HUES48 (cell line): ENCODE measurements at regions not wholly inside any gene's neighbourhood (a gene's known extent, or its start where the extent isn't known, plus 50 kb on each side); places are given as distances from the start of the nearest gene placed in this dataset.

Experiments used
- H3K27ac ChIP-seq: one replicate; pipeline ENCODE4 v1.7.0; 2013; ENCODE audit warnings: low read depth, low read length, inconsistent platforms
- H3K27me3 ChIP-seq: 2 replicates; pipeline ENCODE4 v1.6.1; 2013; ENCODE audit warnings: mild to moderate bottlenecking, low read length; ENCODE audit not compliant: control insufficient read depth, insufficient read depth
- H3K36me3 ChIP-seq: 2 replicates; pipeline ENCODE4 v1.6.1; 2013; ENCODE audit warnings: low read length; ENCODE audit not compliant: control insufficient read depth, insufficient read depth
- H3K4me1 ChIP-seq: 2 replicates; pipeline ENCODE4 v1.6.1; 2013; ENCODE audit warnings: mild to moderate bottlenecking, low read length; ENCODE audit not compliant: control insufficient read depth, insufficient read depth
- H3K4me3 ChIP-seq: 2 replicates; pipeline ENCODE4 v1.5.1; 2013; ENCODE audit warnings: mild to moderate bottlenecking, low read depth, low read length
- H3K9ac ChIP-seq: 2 replicates; pipeline ENCODE4 v1.6.1; 2013; ENCODE audit warnings: mild to moderate bottlenecking, low read depth, low read length, moderate library complexity
- H3K9me3 ChIP-seq: 2 replicates; pipeline ENCODE4 v1.6.1; 2013; ENCODE audit warnings: low read length; ENCODE audit not compliant: control insufficient read depth, insufficient read depth

GRCh38 chr10:118139321-118139720, 92.6 kb upstream of the RAB11FIP2 start:
- H3K27me3 ChIP-seq = no peaks in the 10 kb centered on the region
- H3K9ac ChIP-seq = no peak overlapping the region
- no peaks in the 10 kb centered on the region for H3K36me3 ChIP-seq
- no peaks in the 10 kb centered on the region for H3K9me3 ChIP-seq
- no peaks in the 10 kb centered on the region for H3K4me1 ChIP-seq
- H3K27ac ChIP-seq = no peak overlapping the region
- H3K4me3 ChIP-seq = no peak overlapping the region

- no peaks in the 10 kb centered on the region for H3K36me3 ChIP-seq
- H3K9me3 ChIP-seq = no peaks in the 10 kb centered on the region
- H3K4me1 ChIP-seq = no peaks in the 10 kb centered on the region
- H3K27ac ChIP-seq = no peak overlapping the region
- H3K9ac ChIP-seq = no peak overlapping the region
- H3K27me3 ChIP-seq = no peaks in the 10 kb centered on the region
- no peak overlapping the region for H3K4me3 ChIP-seq
Observed at GRCh38 chr10:118128675-118129074, 81.9 kb upstream of the RAB11FIP2 start.

- H3K4me3 ChIP-seq = no peak overlapping the region
- H3K27me3 ChIP-seq = no peaks in the 10 kb centered on the region
- no peak overlapping the region for H3K27ac ChIP-seq
- H3K36me3 ChIP-seq = no peaks in the 10 kb centered on the region
- no peaks in the 10 kb centered on the region for H3K9me3 ChIP-seq
- H3K9ac ChIP-seq = no peak overlapping the region
- no peaks in the 10 kb centered on the region; the same call in 1 of the 2 replicates for H3K4me1 ChIP-seq
Observed at GRCh38 chr10:118118716-118119115, 72.0 kb upstream of the RAB11FIP2 start.

- no peak overlapping the region for H3K4me3 ChIP-seq
- no peaks in the 10 kb centered on the region for H3K36me3 ChIP-seq
- no peak overlapping the region for H3K27ac ChIP-seq
- H3K9ac ChIP-seq = no peak overlapping the region
- no peaks in the 10 kb centered on the region for H3K27me3 ChIP-seq
- H3K9me3 ChIP-seq = no peaks in the 10 kb centered on the region
- H3K4me1 ChIP-seq = no peaks in the 10 kb centered on the region; the same call in 1 of the 2 replicates
Observed at GRCh38 chr10:118116715-118117449, 70.1 kb upstream of the RAB11FIP2 start.

GRCh38 chr10:118116362-118116714, 69.6 kb upstream of the RAB11FIP2 start:
- no peak overlapping the region for H3K27ac ChIP-seq
- H3K4me1 ChIP-seq = no peaks in the 10 kb centered on the region; the same call in 1 of the 2 replicates
- no peak overlapping the region for H3K9ac ChIP-seq
- no peak overlapping the region for H3K4me3 ChIP-seq
- H3K36me3 ChIP-seq = no peaks in the 10 kb centered on the region
- no peaks in the 10 kb centered on the region for H3K27me3 ChIP-seq
- no peaks in the 10 kb centered on the region for H3K9me3 ChIP-seq

DNA sequence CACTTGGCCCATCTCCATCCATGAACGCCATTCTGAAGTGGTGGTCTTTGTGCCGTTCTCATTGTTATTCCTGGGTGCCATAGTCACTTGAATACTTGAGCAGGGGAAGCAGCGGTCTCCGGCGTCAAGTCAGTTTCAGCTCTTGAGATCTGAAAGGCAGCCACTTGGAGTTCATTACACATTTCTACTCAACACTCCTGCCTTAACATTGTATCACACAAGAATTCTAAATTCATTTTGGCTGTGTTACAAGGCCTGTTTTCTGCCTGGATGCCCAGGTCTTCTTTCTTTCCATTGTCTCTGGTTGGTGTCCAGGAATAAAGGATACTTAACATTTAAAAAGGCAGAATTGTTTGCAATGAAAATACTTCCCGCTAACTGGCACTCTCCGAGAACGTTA, 69.0 kb upstream of the RAB11FIP2 start:
- Histone ChIP-seq H3K36me3 (no peaks in the 10 kb centered on the region), H3K4me3 (no peak overlapping the region), H3K27ac (no peak overlapping the region), H3K27me3 (no peaks in the 10 kb centered on the region), H3K9me3 (no peaks in the 10 kb centered on the region), H3K9ac (no peak overlapping the region), H3K4me1 (no peaks in the 10 kb centered on the region; the same call in 1 of the 2 replicates)

DNA sequence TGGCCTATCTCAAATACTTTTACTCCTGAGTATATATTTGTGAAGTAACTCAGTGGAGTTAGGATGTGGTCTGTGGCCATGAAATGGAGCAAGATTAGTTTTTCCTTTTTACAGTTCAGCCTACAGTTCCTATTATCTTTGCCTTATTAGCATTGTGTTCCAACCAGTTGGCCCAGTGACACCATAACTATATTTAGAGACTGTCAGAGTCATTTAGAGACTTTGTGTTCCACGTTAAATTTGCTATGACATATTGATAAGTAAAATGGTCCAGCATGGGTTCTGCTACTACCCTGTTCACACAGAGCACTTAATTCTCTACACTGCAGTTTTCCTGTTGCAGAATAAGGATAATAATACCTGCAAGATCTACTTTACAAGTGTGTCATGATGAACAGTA, 68.3 kb upstream of the RAB11FIP2 start:
- Histone ChIP-seq H3K27ac (no peak overlapping the region), H3K4me1 (no peaks in the 10 kb centered on the region; the same call in 1 of the 2 replicates), H3K9ac (no peak overlapping the region), H3K27me3 (no peaks in the 10 kb centered on the region), H3K4me3 (no peak overlapping the region), H3K9me3 (no peaks in the 10 kb centered on the region), H3K36me3 (no peaks in the 10 kb centered on the region)

DNA sequence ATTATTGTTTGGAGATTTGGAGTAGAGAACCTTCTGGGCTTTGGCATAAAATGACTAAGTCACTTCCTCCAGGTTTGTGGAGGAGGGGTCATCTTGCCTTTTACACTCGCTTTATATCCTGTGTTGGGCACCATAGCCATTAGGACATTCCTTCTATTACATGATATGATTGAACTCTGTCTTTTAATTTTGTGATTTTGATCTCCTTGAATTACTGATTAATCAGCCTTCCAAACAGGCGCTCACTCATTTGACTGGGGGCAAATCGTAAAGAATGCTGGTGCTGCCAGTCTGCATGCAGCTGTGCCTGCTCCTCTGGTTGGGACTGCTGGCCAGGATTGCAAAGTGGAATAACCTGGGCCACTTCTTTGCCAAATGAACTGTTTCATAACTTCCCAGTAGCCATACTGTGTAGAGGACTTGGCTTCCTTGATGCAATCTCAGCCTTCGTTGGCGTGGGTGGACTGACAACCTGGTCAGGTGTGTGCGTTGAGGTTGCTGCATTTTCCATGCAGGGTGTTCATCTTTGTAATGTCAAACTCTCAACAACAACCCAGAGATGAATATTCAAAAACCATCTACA, 65.9 kb upstream of the RAB11FIP2 start:
- no peak overlapping the region for H3K4me3 ChIP-seq
- H3K36me3 ChIP-seq = no peaks in the 10 kb centered on the region
- no peaks in the 10 kb centered on the region for H3K27me3 ChIP-seq
- no peaks in the 10 kb centered on the region; the same call in 1 of the 2 replicates for H3K4me1 ChIP-seq
- no peak overlapping the region for H3K9ac ChIP-seq
- no peak overlapping the region for H3K27ac ChIP-seq
- no peaks in the 10 kb centered on the region for H3K9me3 ChIP-seq

DNA sequence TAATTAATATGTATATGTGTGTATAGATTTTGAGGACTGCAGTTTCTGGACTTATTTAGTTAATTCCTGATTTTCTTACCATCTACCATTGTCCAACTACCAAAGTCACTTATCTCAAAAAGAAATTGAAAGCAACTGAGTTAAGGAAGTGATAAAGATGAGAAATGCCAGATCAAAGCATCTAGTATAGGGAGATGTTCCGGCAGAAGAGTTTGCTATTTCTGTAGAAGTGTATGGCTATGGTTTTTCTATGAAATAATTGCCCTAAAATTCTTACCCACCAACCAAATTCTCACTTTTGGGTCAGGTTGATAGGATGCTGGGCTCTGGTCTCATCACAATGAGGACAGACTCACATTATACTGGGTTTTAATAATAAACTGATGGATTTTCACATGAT, 64.0 kb upstream of the RAB11FIP2 start:
- Histone ChIP-seq H3K36me3 (no peaks in the 10 kb centered on the region), H3K4me1 (no peaks in the 10 kb centered on the region), H3K4me3 (no peak overlapping the region), H3K9ac (no peak overlapping the region), H3K27me3 (no peaks in the 10 kb centered on the region), H3K9me3 (no peaks in the 10 kb centered on the region), H3K27ac (no peak overlapping the region)

GRCh38 chr10:118108194-118109026, 61.7 kb upstream of the RAB11FIP2 start:
- H3K9ac ChIP-seq = no peak overlapping the region
- no peaks in the 10 kb centered on the region for H3K4me1 ChIP-seq
- no peak overlapping the region for H3K27ac ChIP-seq

DNA sequence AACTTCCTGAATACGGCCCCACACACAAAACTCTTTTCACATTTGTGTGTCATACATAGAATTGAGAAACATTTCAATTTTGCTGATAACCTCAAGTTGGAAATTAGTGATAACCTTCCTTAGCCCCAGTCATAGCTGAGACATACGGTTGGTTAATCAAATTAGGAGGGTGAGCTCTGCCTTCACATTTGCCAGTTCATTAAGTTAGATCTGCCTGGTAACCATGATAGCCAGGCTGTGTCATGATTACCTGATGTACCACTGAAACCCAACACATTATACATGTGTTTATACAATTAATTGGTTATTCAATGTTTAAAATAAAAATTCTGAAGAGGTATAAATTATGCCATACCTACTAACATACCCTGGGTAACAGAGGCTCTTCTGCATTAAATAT, 60.8 kb upstream of the RAB11FIP2 start:
- no peak overlapping the region for H3K4me3 ChIP-seq
- H3K36me3 ChIP-seq = no peaks in the 10 kb centered on the region
- H3K27me3 ChIP-seq = no peaks in the 10 kb centered on the region
- H3K27ac ChIP-seq = no peak overlapping the region
- no peaks in the 10 kb centered on the region for H3K9me3 ChIP-seq
- no peak overlapping the region for H3K9ac ChIP-seq
- no peaks in the 10 kb centered on the region for H3K4me1 ChIP-seq

More at GRCh38 chr10:118108194-118109026, 61.7 kb upstream of the RAB11FIP2 start:
- no peak overlapping the region for H3K4me3 ChIP-seq
- H3K36me3 ChIP-seq = no peaks in the 10 kb centered on the region
- H3K9me3 ChIP-seq = no peaks in the 10 kb centered on the region
- no peaks in the 10 kb centered on the region for H3K27me3 ChIP-seq
